AG04449 (cell line): ENCODE measurements at regions not wholly inside any gene's neighbourhood (a gene's known extent, or its start where the extent isn't known, plus 50 kb on each side); places are given as distances from the start of the nearest gene placed in this dataset.

Experiments used
- CTCF ChIA-PET: fragments of 350-600 bp; formaldehyde crosslinking; extraction: SDS; loops from one replicate; lab custom pipeline; 2021; ENCODE audit warnings: antibody characterized with exemption; lab: Yijun Ruan, JAX
- POLR2A ChIA-PET: fragments of 400-600, 350-600 bp; formaldehyde crosslinking; extraction: SDS; loops from one replicate; lab custom pipeline; 2020; ENCODE audit warnings: antibody characterized with exemption, inconsistent platforms; lab: Yijun Ruan, JAX
- DNase-seq: peaks from one replicate; pipeline ENCODE4 v3.0.0-alpha.2; 2010; ENCODE audit warnings: low read depth, low spot score
- H3K4me3 ChIP-seq: 2 replicates; pipeline ENCODE4 v1.5.1; 2011; ENCODE audit warnings: low read depth, mild to moderate bottlenecking, control low read depth, low read length
- CTCF ChIP-seq: IDR thresholded peaks from one replicate; pipeline ENCODE4 v1.5.1; 2011; ENCODE audit warnings: mild to moderate bottlenecking, moderate library complexity, low read length, control low read depth, inconsistent platforms; ENCODE audit not compliant: insufficient read depth; ENCODE audit errors: missing control alignments

DNA sequence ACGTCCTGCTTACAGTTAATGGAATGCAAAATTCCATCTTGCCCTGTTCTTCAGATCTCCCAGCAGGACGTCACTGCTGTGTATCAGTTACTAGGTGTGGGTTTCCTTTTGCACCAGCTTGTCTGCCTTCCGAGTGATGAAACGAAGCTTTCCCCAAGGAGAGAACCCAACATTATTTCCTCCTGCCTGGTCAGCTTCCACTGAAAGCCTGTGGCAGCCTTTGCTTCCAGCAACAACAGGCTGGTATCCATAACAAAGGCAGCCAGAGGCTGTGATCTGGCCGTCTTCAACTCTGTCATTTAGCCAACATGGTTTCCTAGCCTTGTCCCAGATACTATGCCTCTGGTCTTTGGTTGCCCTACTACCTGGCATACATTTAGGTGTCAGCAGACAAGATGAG is 78.9 kb upstream of the HEY2 start:
- DNase-seq = no peak
- ChIA-PET CTCF (no interaction called here), POLR2A (no interaction called here)
- TF ChIP-seq CTCF = no peak
- no peak overlapping the region for H3K4me3 ChIP-seq

- CTCF ChIA-PET = no interaction called here
- H3K4me3 ChIP-seq = no peak overlapping the region
- DNase-seq = no peak
- no peak for TF ChIP-seq CTCF
- POLR2A ChIA-PET = no interaction called here
Measured at GRCh38 chr6:125671323-125671722, 78.1 kb upstream of the HEY2 start.

- no peak overlapping the region for H3K4me3 ChIP-seq
- ChIA-PET CTCF (no interaction called here), POLR2A (no interaction called here)
- TF ChIP-seq CTCF = no peak
- no peak for DNase-seq
Measured at GRCh38 chr6:125674230-125674629, 75.2 kb upstream of the HEY2 start.

DNA sequence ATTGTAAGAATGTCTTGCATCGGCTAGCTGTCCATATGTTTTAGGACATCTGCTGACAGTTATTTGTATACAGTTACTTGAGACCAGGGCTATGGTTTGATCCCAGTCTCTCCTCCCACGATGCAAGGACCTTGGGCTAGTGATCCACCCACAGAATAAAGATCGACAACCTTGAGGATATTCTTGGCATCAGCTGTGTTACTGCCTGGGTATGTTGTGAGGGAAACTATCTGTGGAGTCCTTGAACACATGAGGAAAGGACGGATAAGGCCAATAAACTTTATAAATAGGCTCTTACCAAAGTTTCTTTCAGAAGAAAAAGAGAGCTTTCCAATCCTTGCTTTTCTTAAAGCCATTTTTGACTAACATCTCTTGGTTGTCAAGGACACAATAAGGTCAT is 70.8 kb upstream of the HEY2 start:
- TF ChIP-seq CTCF = no peak
- no peak for DNase-seq
- no peak overlapping the region for H3K4me3 ChIP-seq
- POLR2A ChIA-PET = no interaction called here
- CTCF ChIA-PET = no interaction called here

DNA sequence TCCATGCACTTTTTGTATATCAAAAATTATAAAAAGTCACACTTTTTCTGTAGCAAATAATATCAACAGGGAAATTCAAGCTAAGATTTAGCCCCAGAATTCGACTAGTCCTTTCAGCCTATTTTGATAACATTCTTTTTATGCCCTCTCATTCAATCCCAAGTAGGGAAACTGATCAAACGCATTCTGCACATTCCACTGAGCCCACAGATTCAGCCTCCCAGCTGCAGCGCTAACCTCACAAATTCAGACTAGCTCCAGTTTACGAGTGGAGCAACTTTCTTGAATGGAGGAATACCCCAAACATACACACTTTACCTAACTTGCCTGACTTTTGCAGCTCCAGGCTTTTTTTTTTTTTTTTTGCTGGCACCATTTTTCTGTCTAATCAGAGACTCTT is 70.3 kb upstream of the HEY2 start:
- TF ChIP-seq CTCF = no peak
- no peak overlapping the region for H3K4me3 ChIP-seq
- ChIA-PET CTCF (no interaction called here), POLR2A (no interaction called here)
- no peak for DNase-seq

GRCh38 chr6:125679651-125680050 is 69.8 kb upstream of the HEY2 start:
- H3K4me3 ChIP-seq = no peak overlapping the region
- no peak for TF ChIP-seq CTCF
- POLR2A ChIA-PET = no interaction called here
- CTCF ChIA-PET = no interaction called here
- DNase-seq = no peak
